NB4 (cell line): ENCODE measurements at regions not wholly inside any gene's neighbourhood (a gene's known extent, or its start where the extent isn't known, plus 50 kb on each side); places are given as distances from the start of the nearest gene placed in this dataset.

Source experiments
- CTCF ChIP-seq: IDR thresholded peaks from one replicate; pipeline ENCODE4 v1.5.1; 2012; ENCODE audit warnings: low read depth, low read length
- MAX ChIP-seq: IDR thresholded peaks from 2 replicates; pipeline ENCODE4 v1.6.1; 2011; ENCODE audit warnings: low read depth, low read length
- POLR2A ChIP-seq: IDR thresholded peaks from 2 replicates; pipeline ENCODE4 v1.6.1; 2011; ENCODE audit warnings: mild to moderate bottlenecking; ENCODE audit not compliant: insufficient read length; ENCODE audit errors: extremely low read depth

GRCh38 chr12:105464406-105464805 lies 133.9 kb downstream of the C12orf75 start:
- TF ChIP-seq POLR2A (no peak), CTCF (no peak), MAX (no peak)
